B cell (primary cell): ENCODE measurements at regions not wholly inside any gene's neighbourhood (a gene's known extent, or its start where the extent isn't known, plus 50 kb on each side); places are given as distances from the start of the nearest gene placed in this dataset.

Source experiments
- ATAC-seq: fragments of 200-7000 bp; cut with Tn5 transposase; one replicate; pipeline ENCODE4 v1.10.0; 2021; ENCODE audit warnings: low read depth, mild to moderate bottlenecking, moderate number of reproducible peaks, moderate library complexity
- CTCF ChIA-PET: fragments of 350-600 bp; sonication (Branson Sonifier 250); formaldehyde crosslinking; loops from one replicate; lab custom pipeline; 2021; ENCODE audit warnings: antibody characterized with exemption, inconsistent platforms; lab: Charles Lee
- POLR2A ChIA-PET: fragments of 350-600 bp; sonication (Branson Sonifier 250); formaldehyde crosslinking; loops from one replicate; lab custom pipeline; 2021; ENCODE audit warnings: antibody characterized with exemption; lab: Charles Lee
- DNase-seq: peaks from one replicate; pipeline ENCODE4 v3.0.0; 2013
- H2AFZ ChIP-seq: 2 replicates; pipeline ENCODE4 v1.6.1; 2012; ENCODE audit warnings: mild to moderate bottlenecking, low read depth, low read length; ENCODE audit not compliant: insufficient read depth, poor library complexity, severe bottlenecking
- H3K27ac ChIP-seq, 2 donors: 1 replicate in 1 of 2; 2 replicates in 1 of 2; pipeline ENCODE4 v1.5.1; 2012 to 2013; ENCODE audit warnings: low read length in 2 of 2, mild to moderate bottlenecking in 2 of 2, moderate library complexity in 1 of 2
- H3K27me3 ChIP-seq, 4 experiments: fragments of 200-600 bp in 1 of 4; sonication (generic) in 1 of 4; replicated peaks in 1 of 4; 1 replicate in 2 of 4; 2 replicates in 2 of 4; pipeline versions ENCODE4 v1.6.1 to v1.7.0; 2013 to 2016; ENCODE audit warnings: low read length in 3 of 4, mild to moderate bottlenecking in 2 of 4, mixed read lengths in 1 of 4, moderate library complexity in 1 of 4; ENCODE audit not compliant: insufficient read depth in 4 of 4, control insufficient read depth in 3 of 4; ENCODE audit errors: control extremely low read depth in 1 of 4
- H3K36me3 ChIP-seq, 2 experiments: replicated peaks in 1 of 2; 1 replicate in 1 of 2; 2 replicates in 1 of 2; pipeline versions ENCODE4 v1.6.1 to v1.7.1; 2013; ENCODE audit warnings: low read length in 1 of 2; ENCODE audit not compliant: insufficient read depth in 2 of 2, control insufficient read depth in 1 of 2; ENCODE audit errors: control extremely low read depth in 1 of 2, extremely low read depth in 1 of 2
- H3K4me1 ChIP-seq, 2 donors: fragments of 200-600 bp in 1 of 2; sonication (generic) in 1 of 2; 1 replicate in 1 of 2; 2 replicates in 1 of 2; pipeline versions ENCODE4 v1.5.1 to v1.6.1; 2013 to 2017; ENCODE audit warnings: low read length in 2 of 2; ENCODE audit not compliant: control insufficient read depth in 2 of 2, insufficient read depth in 2 of 2
- H3K4me2 ChIP-seq: replicated peaks from 2 replicates; pipeline ENCODE3; 2012; ENCODE audit warnings: mild to moderate bottlenecking, low read depth, low read length; ENCODE audit not compliant: poor library complexity, severe bottlenecking
- H3K4me3 ChIP-seq, 5 experiments: fragments of 200-600 bp in 1 of 5; sonication (generic) in 1 of 5; 1 replicate in 3 of 5; 2 replicates in 2 of 5; pipeline versions ENCODE4 v1.5.1 to v1.7.0; 2011 to 2016; ENCODE audit warnings: low read length in 4 of 5, mild to moderate bottlenecking in 4 of 5, low read depth in 2 of 5, control low read depth in 1 of 5, moderate library complexity in 1 of 5; ENCODE audit not compliant: insufficient read depth in 1 of 5; ENCODE audit errors: control extremely low read depth in 1 of 5, extremely low read depth in 1 of 5
- H3K79me2 ChIP-seq: fragments of 200-600 bp; sonication (generic); one replicate; pipeline ENCODE4 v1.6.0; 2016; ENCODE audit warnings: low read length; ENCODE audit not compliant: control insufficient read depth, insufficient read depth
- H3K9ac ChIP-seq: fragments of 200-600 bp; sonication (generic); 2 replicates; pipeline ENCODE4 v1.6.1; 2017; ENCODE audit warnings: mild to moderate bottlenecking, low read length, moderate library complexity
- H3K9me3 ChIP-seq, 3 donors: one replicate each; pipeline versions ENCODE4 v1.6.1 to v1.7.1; 2013; ENCODE audit warnings: low read length in 2 of 3; ENCODE audit not compliant: control insufficient read depth in 2 of 3, insufficient read depth in 1 of 3; ENCODE audit errors: control extremely low read depth in 1 of 3
- H4K20me1 ChIP-seq: 2 replicates; pipeline ENCODE4 v1.6.0; 2012; ENCODE audit warnings: mild to moderate bottlenecking, low read length; ENCODE audit not compliant: insufficient read depth, control insufficient read depth, poor library complexity, severe bottlenecking
- H3K27ac Mint-ChIP-seq: one replicate; pipeline ENCODE4 v1.8.0; 2021; ENCODE audit warnings: mixed read lengths
- H3K27me3 Mint-ChIP-seq: one replicate; pipeline ENCODE4 v1.8.0; 2021; ENCODE audit warnings: mixed read lengths
- H3K4me1 Mint-ChIP-seq: one replicate; pipeline ENCODE4 v1.8.0; 2021; ENCODE audit warnings: mixed read lengths
- H3K4me3 Mint-ChIP-seq: one replicate; pipeline ENCODE4 v1.8.0; 2021; ENCODE audit warnings: mixed read lengths
- H3K9me3 Mint-ChIP-seq: one replicate; pipeline ENCODE4 v1.8.0; 2022; ENCODE audit warnings: mixed read lengths; ENCODE audit not compliant: insufficient read depth
- EZH2 ChIP-seq: IDR thresholded peaks from 2 replicates; pipeline ENCODE4 v1.6.1; 2012; ENCODE audit warnings: borderline replicate concordance, low read depth, mild to moderate bottlenecking, moderate library complexity, low read length; ENCODE audit not compliant: insufficient read depth, poor library complexity, severe bottlenecking
- WGBS: methylation state at CpG from one replicate; pipeline ENCODE4 v1.1.5; 2013; ENCODE audit warnings: missing lambda C conversion rate; ENCODE audit not compliant: insufficient coverage; 5-methylcytosine and 5-hydroxymethylcytosine counted together
- intact Hi-C: fragments of 100-400 bp; cut with micrococcal nuclease; formaldehyde crosslinking; loops from one replicate; pipeline ENCODE4 v1.10.0; 2022
- TF ChIP-seq, protein P1 (sequence below): fragments of 200-600 bp; IDR thresholded peaks from one replicate; pipeline ENCODE4 v1.8.0; 2022; ENCODE audit warnings: antibody characterized with exemption, mild to moderate bottlenecking

DNA sequence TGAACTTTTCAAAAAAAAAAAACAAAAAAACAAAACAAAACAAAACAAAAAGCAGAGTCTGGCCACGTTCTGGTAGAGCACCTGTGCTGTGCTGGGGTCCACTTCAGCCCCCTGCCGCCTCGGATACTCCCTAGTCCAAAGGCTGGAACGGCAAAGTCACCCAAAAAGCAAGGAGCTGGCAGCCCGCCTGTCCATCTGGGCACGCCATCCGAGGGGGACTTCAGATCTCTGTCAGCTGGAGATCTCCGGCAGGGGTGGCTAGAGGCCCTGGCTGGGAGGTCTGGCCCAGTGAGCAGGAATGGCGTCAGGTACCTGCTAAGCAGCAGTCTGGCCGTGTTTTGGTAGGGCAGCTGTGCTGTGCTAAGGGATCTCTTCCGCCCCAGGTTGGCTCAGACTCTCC lies 152.3 kb upstream of the ZNF516 start:
- DNase-seq: no peak
- H2AFZ ChIP-seq: no peak overlapping the region
- H3K4me1 ChIP-seq: no peaks in the 10 kb centered on the region
- Mint-ChIP-seq H3K27me3 (peaks cover 2% of the 10 kb centered on the region), H3K27ac (no peak overlapping the region), H3K4me1 (no peaks in the 10 kb centered on the region), H3K9me3 (no peaks in the 10 kb centered on the region), H3K4me3 (no peak overlapping the region)
- H3K4me2 ChIP-seq: no peak overlapping the region
- H3K27me3 ChIP-seq: peaks cover 0 to 2% (median 0%) of the 10 kb centered on the region in 4 experiments
- POLR2A ChIA-PET: no interaction called here
- no peak for TF ChIP-seq EZH2
- TF ChIP-seq, protein P1, sequence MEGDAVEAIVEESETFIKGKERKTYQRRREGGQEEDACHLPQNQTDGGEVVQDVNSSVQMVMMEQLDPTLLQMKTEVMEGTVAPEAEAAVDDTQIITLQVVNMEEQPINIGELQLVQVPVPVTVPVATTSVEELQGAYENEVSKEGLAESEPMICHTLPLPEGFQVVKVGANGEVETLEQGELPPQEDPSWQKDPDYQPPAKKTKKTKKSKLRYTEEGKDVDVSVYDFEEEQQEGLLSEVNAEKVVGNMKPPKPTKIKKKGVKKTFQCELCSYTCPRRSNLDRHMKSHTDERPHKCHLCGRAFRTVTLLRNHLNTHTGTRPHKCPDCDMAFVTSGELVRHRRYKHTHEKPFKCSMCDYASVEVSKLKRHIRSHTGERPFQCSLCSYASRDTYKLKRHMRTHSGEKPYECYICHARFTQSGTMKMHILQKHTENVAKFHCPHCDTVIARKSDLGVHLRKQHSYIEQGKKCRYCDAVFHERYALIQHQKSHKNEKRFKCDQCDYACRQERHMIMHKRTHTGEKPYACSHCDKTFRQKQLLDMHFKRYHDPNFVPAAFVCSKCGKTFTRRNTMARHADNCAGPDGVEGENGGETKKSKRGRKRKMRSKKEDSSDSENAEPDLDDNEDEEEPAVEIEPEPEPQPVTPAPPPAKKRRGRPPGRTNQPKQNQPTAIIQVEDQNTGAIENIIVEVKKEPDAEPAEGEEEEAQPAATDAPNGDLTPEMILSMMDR: no peak
- H3K4me3 ChIP-seq: no peak overlapping the region
- H3K79me2 ChIP-seq: no peaks in the 10 kb centered on the region
- 86% methylated on average over 11 of the region's 11 CpGs for WGBS
- intact Hi-C loops: no loop called here
- peaks cover 0 to 4% (median 0%) of the 10 kb centered on the region in 3 donors for H3K9me3 ChIP-seq
- H3K27ac ChIP-seq: no peak overlapping the region
- no peaks in the 10 kb centered on the region for H4K20me1 ChIP-seq
- H3K36me3 ChIP-seq: no peaks in the 10 kb centered on the region
- no peak overlapping the region for H3K9ac ChIP-seq
- ATAC-seq: no peak
- CTCF ChIA-PET: interaction anchor here (1.5 kb wide), 1 partner anchor 10 kb away, joined by 3 read pairs; no protein-coding TSS in a partner anchor

GRCh38 chr18:76644580-76644979 lies 149.5 kb upstream of the ZNF516 start:
- Histone ChIP-seq H2AFZ (no peak overlapping the region), H3K9me3 (peaks cover 0 to 4% (median 0%) of the 10 kb centered on the region in 3 donors), H3K79me2 (no peaks in the 10 kb centered on the region), H3K4me1 (no peaks in the 10 kb centered on the region), H3K36me3 (no peaks in the 10 kb centered on the region), H3K4me2 (no peak overlapping the region), H4K20me1 (no peaks in the 10 kb centered on the region), H3K9ac (no peak overlapping the region), H3K27ac (no peak overlapping the region), H3K4me3 (no peak overlapping the region), H3K27me3 (no peaks in the 10 kb centered on the region)
- DNase-seq (no peak), ATAC-seq (no peak)
- no peak overlapping the region for H3K27ac Mint-ChIP-seq
- no peaks in the 10 kb centered on the region for H3K9me3 Mint-ChIP-seq
- H3K4me1 Mint-ChIP-seq: no peaks in the 10 kb centered on the region
- intact Hi-C loops: no loop called here
- peaks cover 2% of the 10 kb centered on the region for H3K27me3 Mint-ChIP-seq
- 84% methylated on average over 4 of the region's 13 CpGs for WGBS
- TF ChIP-seq, protein P1: no peak
- no peak for TF ChIP-seq EZH2
- H3K4me3 Mint-ChIP-seq: no peak overlapping the region
- CTCF ChIA-PET: no interaction called here
- POLR2A ChIA-PET: no interaction called here
